Body of pancreas (tissue), 4 donors: ENCODE measurements at regions not wholly inside any gene's neighbourhood (a gene's known extent, or its start where the extent isn't known, plus 50 kb on each side); places are given as distances from the start of the nearest gene placed in this dataset.

ENCODE experiments used
- CTCF ChIP-seq, 7 experiments: fragments of 450-650 bp in 4 of 7; fragments of 200-600 bp in 3 of 7; sonication (generic) in 3 of 7; IDR thresholded peaks; one replicate each; pipeline ENCODE4 v1.5.1; 2016 to 2019; ENCODE audit warnings: antibody characterized with exemption in 7 of 7
- POLR2A ChIP-seq, 3 donors: fragments of 450-650 bp; IDR thresholded peaks; one replicate each; pipeline ENCODE4 v1.6.1; 2016; ENCODE audit warnings: antibody characterized with exemption in 3 of 3, mild to moderate bottlenecking in 2 of 3

- TF ChIP-seq CTCF (IDR thresholded peaks at IDR 0.05) (no peak), POLR2A (IDR thresholded peaks at IDR 0.05) (no peak)
Observed at GRCh38 chr6:115360602-115361325, 699.9 kb downstream of the FRK start.
